IPS-15b (cell line): ENCODE measurements at regions not wholly inside any gene's neighbourhood (a gene's known extent, or its start where the extent isn't known, plus 50 kb on each side); places are given as distances from the start of the nearest gene placed in this dataset.

Source experiments
- H3K27me3 ChIP-seq: one replicate; pipeline ENCODE4 v1.6.1; 2013; ENCODE audit warnings: low read length; ENCODE audit not compliant: control insufficient read depth, insufficient read depth
- H3K36me3 ChIP-seq: one replicate; pipeline ENCODE4 v1.6.1; 2013; ENCODE audit warnings: low read length; ENCODE audit not compliant: control insufficient read depth, insufficient read depth
- H3K4me1 ChIP-seq: one replicate; pipeline ENCODE4 v1.6.1; 2013; ENCODE audit warnings: mild to moderate bottlenecking, low read length; ENCODE audit not compliant: control insufficient read depth, insufficient read depth
- H3K4me3 ChIP-seq: one replicate; pipeline ENCODE4 v1.5.1; 2013; ENCODE audit warnings: low read depth, low read length
- H3K9ac ChIP-seq: one replicate; pipeline ENCODE4 v1.6.1; 2013; ENCODE audit warnings: low read depth, mild to moderate bottlenecking, low read length
- H3K9me3 ChIP-seq: one replicate; pipeline ENCODE4 v1.6.1; 2013; ENCODE audit warnings: mild to moderate bottlenecking, low read length; ENCODE audit not compliant: control insufficient read depth, insufficient read depth

- no peaks in the 10 kb centered on the region for H3K9me3 ChIP-seq
- no peaks in the 10 kb centered on the region for H3K27me3 ChIP-seq
- no peak overlapping the region for H3K9ac ChIP-seq
These were observed 69.2 kb upstream of the MED13L start for GRCh38 chr12:116346741-116347140.

GRCh38 chr12:116347265-116347664 is 69.8 kb upstream of the MED13L start:
- Histone ChIP-seq H3K36me3 (no peaks in the 10 kb centered on the region), H3K4me3 (no peak overlapping the region), H3K27me3 (no peaks in the 10 kb centered on the region), H3K9ac (no peak overlapping the region), H3K9me3 (no peaks in the 10 kb centered on the region), H3K4me1 (peaks cover 10% of the 10 kb centered on the region)

More at GRCh38 chr12:116346741-116347140, 69.2 kb upstream of the MED13L start:
- no peaks in the 10 kb centered on the region for H3K36me3 ChIP-seq
- H3K4me1 ChIP-seq, result peaks cover 10% of the 10 kb centered on the region
- no peak overlapping the region for H3K4me3 ChIP-seq

GRCh38 chr12:116352315-116352835 is 74.9 kb upstream of the MED13L start:
- H3K36me3 ChIP-seq, result no peaks in the 10 kb centered on the region
- peaks cover under 1% of the 10 kb centered on the region for H3K4me1 ChIP-seq
- H3K27me3 ChIP-seq, result no peaks in the 10 kb centered on the region
- no peak overlapping the region for H3K9ac ChIP-seq
- H3K4me3 ChIP-seq, result no peak overlapping the region
- H3K9me3 ChIP-seq, result no peaks in the 10 kb centered on the region

GRCh38 chr12:116353958-116354357 is 76.5 kb upstream of the MED13L start:
- Histone ChIP-seq H3K9me3 (no peaks in the 10 kb centered on the region), H3K36me3 (no peaks in the 10 kb centered on the region), H3K4me1 (peaks cover 11% of the 10 kb centered on the region), H3K9ac (no peak overlapping the region), H3K4me3 (no peak overlapping the region), H3K27me3 (no peaks in the 10 kb centered on the region)

GRCh38 chr12:116354534-116354933 is 77.0 kb upstream of the MED13L start:
- peaks cover 11% of the 10 kb centered on the region for H3K4me1 ChIP-seq
- no peak overlapping the region for H3K4me3 ChIP-seq
- H3K9ac ChIP-seq, result no peak overlapping the region
- no peaks in the 10 kb centered on the region for H3K9me3 ChIP-seq
- H3K36me3 ChIP-seq, result no peaks in the 10 kb centered on the region
- no peaks in the 10 kb centered on the region for H3K27me3 ChIP-seq

GRCh38 chr12:116354950-116355783 is 77.7 kb upstream of the MED13L start:
- H3K36me3 ChIP-seq, result no peaks in the 10 kb centered on the region
- H3K9me3 ChIP-seq, result no peaks in the 10 kb centered on the region
- H3K4me1 ChIP-seq, result peaks cover 11% of the 10 kb centered on the region
- no peak overlapping the region for H3K9ac ChIP-seq
- no peak overlapping the region for H3K4me3 ChIP-seq
- no peaks in the 10 kb centered on the region for H3K27me3 ChIP-seq

- H3K9me3 ChIP-seq, result no peaks in the 10 kb centered on the region
- H3K27me3 ChIP-seq, result no peaks in the 10 kb centered on the region
- peak overlapping the region; percentile 17 for H3K9ac ChIP-seq
- H3K4me3 ChIP-seq, result peak overlapping the region; percentile 9
- H3K36me3 ChIP-seq, result no peaks in the 10 kb centered on the region
- peaks cover 11% of the 10 kb centered on the region for H3K4me1 ChIP-seq
These were observed 81.0 kb upstream of the MED13L start for GRCh38 chr12:116358536-116358892.

GRCh38 chr12:116358893-116359761 is 81.6 kb upstream of the MED13L start:
- peak overlapping the region; percentile 9 for H3K4me3 ChIP-seq

GRCh38 chr12:116360579-116361413 is 83.3 kb upstream of the MED13L start:
- no peaks in the 10 kb centered on the region for H3K27me3 ChIP-seq
- H3K9ac ChIP-seq, result no peak overlapping the region
- no peaks in the 10 kb centered on the region for H3K36me3 ChIP-seq
- no peak overlapping the region for H3K4me3 ChIP-seq
- H3K9me3 ChIP-seq, result no peaks in the 10 kb centered on the region
- peaks cover 11% of the 10 kb centered on the region for H3K4me1 ChIP-seq

More at GRCh38 chr12:116358893-116359761, 81.6 kb upstream of the MED13L start:
- H3K4me1 ChIP-seq, result peaks cover 11% of the 10 kb centered on the region
- H3K9ac ChIP-seq, result peak overlapping the region; percentile 17
- no peaks in the 10 kb centered on the region for H3K36me3 ChIP-seq
- H3K27me3 ChIP-seq, result no peaks in the 10 kb centered on the region
- no peaks in the 10 kb centered on the region for H3K9me3 ChIP-seq

- no peaks in the 10 kb centered on the region for H3K27me3 ChIP-seq
- H3K9ac ChIP-seq, result no peak overlapping the region
- H3K36me3 ChIP-seq, result no peaks in the 10 kb centered on the region
- H3K4me3 ChIP-seq, result no peak overlapping the region
- peaks cover 11% of the 10 kb centered on the region for H3K4me1 ChIP-seq
- no peaks in the 10 kb centered on the region for H3K9me3 ChIP-seq
These were observed 84.1 kb upstream of the MED13L start for GRCh38 chr12:116361414-116362223.
